SH-SY5Y (cell line): ENCODE measurements at regions not wholly inside any gene's neighbourhood (a gene's known extent, or its start where the extent isn't known, plus 50 kb on each side); places are given as distances from the start of the nearest gene placed in this dataset.

Experiments
- GATA2 ChIP-seq: IDR thresholded peaks from 2 replicates; pipeline ENCODE4 v1.6.1; 2011; ENCODE audit warnings: mild to moderate bottlenecking, low read depth, low read length
- GATA3 ChIP-seq: IDR thresholded peaks from 2 replicates; pipeline ENCODE4 v1.6.1; 2011; ENCODE audit warnings: low read depth, mild to moderate bottlenecking, low read length, moderate library complexity

- TF ChIP-seq GATA2 (no peak), GATA3 (no peak)
These were observed 164.9 kb upstream of the SALL3 start for GRCh38 chr18:78814766-78815165.
